Gastroesophageal sphincter (tissue), 3 donors: ENCODE measurements at regions not wholly inside any gene's neighbourhood (a gene's known extent, or its start where the extent isn't known, plus 50 kb on each side); places are given as distances from the start of the nearest gene placed in this dataset.

Experiments
- POLR2A ChIP-seq, 2 donors: fragments of 450-650 bp; IDR thresholded peaks; one replicate each; pipeline ENCODE4 v1.6.1; 2017; ENCODE audit warnings: antibody characterized with exemption in 2 of 2, mild to moderate bottlenecking in 2 of 2, moderate library complexity in 1 of 2
- POLR2AphosphoS5 ChIP-seq: sonication (generic); formaldehyde crosslinking; IDR thresholded peaks from one replicate; pipeline ENCODE4 v1.6.1; 2017; ENCODE audit warnings: antibody characterized with exemption
- TF ChIP-seq, protein P1 (sequence below), 4 experiments: fragments of 200-600 bp in 2 of 4; fragments of 450-650 bp in 2 of 4; sonication (generic) in 1 of 4; IDR thresholded peaks; one replicate each; pipeline ENCODE4 v1.5.1; 2017 to 2019; ENCODE audit warnings: antibody characterized with exemption in 4 of 4, mild to moderate bottlenecking in 2 of 4, moderate library complexity in 2 of 4

DNA sequence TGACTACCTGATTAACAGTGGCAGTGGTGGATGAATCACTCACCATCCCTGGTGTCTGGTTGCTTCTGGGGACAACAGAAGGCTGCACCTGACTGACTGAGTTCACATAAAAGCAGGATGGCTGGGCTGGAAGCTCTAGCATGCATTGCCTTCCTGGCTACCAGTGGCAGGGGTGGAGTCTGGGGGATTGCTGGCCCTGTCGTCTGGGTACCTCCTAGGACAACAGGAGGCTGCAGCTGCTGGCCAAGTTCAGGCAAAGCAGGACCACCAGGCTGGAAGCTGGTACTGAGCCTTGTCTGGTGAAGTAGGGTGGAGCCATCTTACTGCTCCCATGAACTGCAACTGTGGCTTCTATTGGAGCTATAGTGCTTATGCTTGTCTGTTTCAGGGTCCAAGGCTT is 480.8 kb upstream of the CTNND2 start:
- no peak for TF ChIP-seq POLR2A (IDR thresholded peaks at IDR 0.05)
- TF ChIP-seq, protein P1, sequence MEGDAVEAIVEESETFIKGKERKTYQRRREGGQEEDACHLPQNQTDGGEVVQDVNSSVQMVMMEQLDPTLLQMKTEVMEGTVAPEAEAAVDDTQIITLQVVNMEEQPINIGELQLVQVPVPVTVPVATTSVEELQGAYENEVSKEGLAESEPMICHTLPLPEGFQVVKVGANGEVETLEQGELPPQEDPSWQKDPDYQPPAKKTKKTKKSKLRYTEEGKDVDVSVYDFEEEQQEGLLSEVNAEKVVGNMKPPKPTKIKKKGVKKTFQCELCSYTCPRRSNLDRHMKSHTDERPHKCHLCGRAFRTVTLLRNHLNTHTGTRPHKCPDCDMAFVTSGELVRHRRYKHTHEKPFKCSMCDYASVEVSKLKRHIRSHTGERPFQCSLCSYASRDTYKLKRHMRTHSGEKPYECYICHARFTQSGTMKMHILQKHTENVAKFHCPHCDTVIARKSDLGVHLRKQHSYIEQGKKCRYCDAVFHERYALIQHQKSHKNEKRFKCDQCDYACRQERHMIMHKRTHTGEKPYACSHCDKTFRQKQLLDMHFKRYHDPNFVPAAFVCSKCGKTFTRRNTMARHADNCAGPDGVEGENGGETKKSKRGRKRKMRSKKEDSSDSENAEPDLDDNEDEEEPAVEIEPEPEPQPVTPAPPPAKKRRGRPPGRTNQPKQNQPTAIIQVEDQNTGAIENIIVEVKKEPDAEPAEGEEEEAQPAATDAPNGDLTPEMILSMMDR (IDR thresholded peaks at IDR 0.05) = no peak
- no peak for TF ChIP-seq POLR2AphosphoS5
